HEK293T (cell line): ENCODE measurements at regions not wholly inside any gene's neighbourhood (a gene's known extent, or its start where the extent isn't known, plus 50 kb on each side); places are given as distances from the start of the nearest gene placed in this dataset.

Experiments
- CTCF ChIA-PET: fragments of 350-600 bp; formaldehyde crosslinking; extraction: SDS; loops from one replicate; lab custom pipeline; 2021; ENCODE audit warnings: antibody characterized with exemption, inconsistent platforms; lab: Yijun Ruan, JAX
- POLR2A ChIA-PET: fragments of 350-600 bp; formaldehyde crosslinking; extraction: SDS; loops from one replicate; lab custom pipeline; 2020; ENCODE audit warnings: antibody characterized with exemption, inconsistent platforms; lab: Yijun Ruan, JAX
- DNase-seq: peaks from one replicate; pipeline ENCODE4 v3.0.0; 2012; ENCODE audit warnings: mixed read lengths; ENCODE audit errors: extremely low spot score
- ARNT ChIP-seq: fragments of 450-650 bp; IDR thresholded peaks from 2 replicates; pipeline ENCODE4 v1.6.1; 2017; ENCODE audit warnings: mild to moderate bottlenecking
- BHLHE40 ChIP-seq: fragments of 450-650 bp; IDR thresholded peaks from 2 replicates; pipeline ENCODE4 v1.6.1; 2016; ENCODE audit warnings: mild to moderate bottlenecking, moderate library complexity, borderline replicate concordance
- CTBP1 ChIP-seq: fragments of 450-650 bp; IDR thresholded peaks from 2 replicates; pipeline ENCODE4 v1.6.1; 2016; ENCODE audit warnings: borderline replicate concordance
- ELF4 ChIP-seq: fragments of 450-650 bp; IDR thresholded peaks from 2 replicates; pipeline ENCODE4 v1.6.1; 2017; ENCODE audit warnings: antibody characterized with exemption
- FOXA1 ChIP-seq: fragments of 450-650 bp; IDR thresholded peaks from 2 replicates; pipeline ENCODE4 v1.6.1; 2016; ENCODE audit warnings: mild to moderate bottlenecking
- FOXK2 ChIP-seq: fragments of 450-650 bp; IDR thresholded peaks from 2 replicates; pipeline ENCODE4 v1.6.1; 2016; ENCODE audit warnings: mild to moderate bottlenecking
- FOXM1 ChIP-seq: fragments of 450-650 bp; IDR thresholded peaks from 2 replicates; pipeline ENCODE4 v1.6.1; 2017; ENCODE audit warnings: mild to moderate bottlenecking, borderline replicate concordance
- HDGF ChIP-seq: fragments of 450-650 bp; IDR thresholded peaks from 2 replicates; pipeline ENCODE4 v1.6.1; 2017; ENCODE audit warnings: antibody characterized with exemption, borderline replicate concordance
- L3MBTL2 ChIP-seq: fragments of 450-650 bp; conservative IDR thresholded peaks from 2 replicates; pipeline ENCODE4 v1.6.1; 2016; ENCODE audit warnings: mild to moderate bottlenecking
- LEF1 ChIP-seq: fragments of 450-650 bp; IDR thresholded peaks from 2 replicates; pipeline ENCODE4 v1.6.1; 2017; ENCODE audit warnings: mild to moderate bottlenecking, borderline replicate concordance
- NFRKB ChIP-seq: fragments of 450-650 bp; IDR thresholded peaks from 2 replicates; pipeline ENCODE4 v1.6.1; 2016; ENCODE audit warnings: mild to moderate bottlenecking, moderate library complexity
- SP1 ChIP-seq: fragments of 450-650 bp; IDR thresholded peaks from 2 replicates; pipeline ENCODE4 v1.6.1; 2017
- SUZ12 ChIP-seq: fragments of 450-650 bp; IDR thresholded peaks from 2 replicates; pipeline ENCODE4 v1.6.1; 2016; ENCODE audit warnings: mild to moderate bottlenecking
- TARDBP ChIP-seq: fragments of 450-650 bp; IDR thresholded peaks from 2 replicates; pipeline ENCODE4 v1.6.1; 2016
- ZNF384 ChIP-seq: fragments of 450-650 bp; IDR thresholded peaks from 2 replicates; pipeline ENCODE4 v1.6.1; 2016
- TF ChIP-seq, protein P1 (sequence below): fragments of 450-650 bp; IDR thresholded peaks from 2 replicates; pipeline ENCODE4 v1.6.1; 2016

DNA sequence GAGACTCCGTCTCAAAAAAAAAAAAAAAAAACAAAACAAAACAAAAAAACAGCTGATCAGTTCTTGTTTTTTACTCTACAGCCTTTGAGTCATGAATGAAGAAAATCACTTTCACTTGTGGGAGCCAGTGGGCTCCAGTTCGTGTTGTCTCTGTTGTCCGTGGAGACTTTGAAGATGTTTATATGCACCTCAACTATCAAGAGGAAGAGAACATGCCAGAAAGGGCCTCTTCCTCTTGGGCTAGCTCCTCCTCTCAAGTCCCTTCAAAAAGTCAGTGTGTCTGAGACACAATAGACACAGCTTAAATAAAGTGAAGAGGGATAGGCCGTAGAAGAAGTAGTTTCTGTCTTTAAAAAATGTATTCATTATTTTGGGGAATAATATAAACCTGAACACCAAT lies 182.7 kb downstream of the KDR start:
- DNase-seq = no peak

DNA sequence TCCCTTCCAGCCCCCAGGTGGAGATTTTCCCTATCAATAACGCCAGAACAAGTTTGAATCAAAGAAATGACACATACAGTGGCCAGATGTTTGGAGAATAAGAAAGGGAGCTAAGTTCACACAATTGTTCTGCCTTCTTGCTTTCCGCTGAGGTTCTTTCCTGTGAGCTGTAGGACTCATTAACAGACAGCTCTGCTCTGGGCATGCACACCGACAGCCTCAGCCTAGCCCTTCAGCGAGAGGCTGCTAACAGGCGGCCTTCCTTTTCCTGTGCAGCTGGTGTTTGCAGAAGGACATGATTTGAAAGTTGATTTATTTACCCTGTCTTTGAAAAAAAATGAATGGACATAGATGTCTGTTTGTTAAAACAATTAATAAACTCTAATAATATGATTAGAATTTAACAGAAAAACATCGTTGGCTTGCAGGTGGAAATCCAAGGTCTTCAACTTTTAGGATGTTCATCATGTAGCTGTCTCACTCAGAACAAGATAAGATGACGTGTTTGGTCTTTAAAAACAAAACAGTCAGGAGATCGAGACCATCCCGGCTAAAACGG lies 183.3 kb downstream of the KDR start:
- no peak for TF ChIP-seq ZNF384
- TF ChIP-seq, protein P1, sequence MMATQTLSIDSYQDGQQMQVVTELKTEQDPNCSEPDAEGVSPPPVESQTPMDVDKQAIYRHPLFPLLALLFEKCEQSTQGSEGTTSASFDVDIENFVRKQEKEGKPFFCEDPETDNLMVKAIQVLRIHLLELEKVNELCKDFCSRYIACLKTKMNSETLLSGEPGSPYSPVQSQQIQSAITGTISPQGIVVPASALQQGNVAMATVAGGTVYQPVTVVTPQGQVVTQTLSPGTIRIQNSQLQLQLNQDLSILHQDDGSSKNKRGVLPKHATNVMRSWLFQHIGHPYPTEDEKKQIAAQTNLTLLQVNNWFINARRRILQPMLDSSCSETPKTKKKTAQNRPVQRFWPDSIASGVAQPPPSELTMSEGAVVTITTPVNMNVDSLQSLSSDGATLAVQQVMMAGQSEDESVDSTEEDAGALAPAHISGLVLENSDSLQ = no peak
- no peak for TF ChIP-seq LEF1
- ChIA-PET CTCF (no interaction called here), POLR2A (no interaction called here)
- no peak for DNase-seq

More for the DNA sequence above, 182.7 kb downstream of the KDR start:
- POLR2A ChIA-PET = no interaction called here
- CTCF ChIA-PET = no interaction called here
- TF ChIP-seq FOXA1 = no peak
- TF ChIP-seq FOXK2 = no peak
- no peak for TF ChIP-seq HDGF
- TF ChIP-seq CTBP1 = no peak
- TF ChIP-seq SP1 = no peak
- no peak for TF ChIP-seq ZNF384

DNA sequence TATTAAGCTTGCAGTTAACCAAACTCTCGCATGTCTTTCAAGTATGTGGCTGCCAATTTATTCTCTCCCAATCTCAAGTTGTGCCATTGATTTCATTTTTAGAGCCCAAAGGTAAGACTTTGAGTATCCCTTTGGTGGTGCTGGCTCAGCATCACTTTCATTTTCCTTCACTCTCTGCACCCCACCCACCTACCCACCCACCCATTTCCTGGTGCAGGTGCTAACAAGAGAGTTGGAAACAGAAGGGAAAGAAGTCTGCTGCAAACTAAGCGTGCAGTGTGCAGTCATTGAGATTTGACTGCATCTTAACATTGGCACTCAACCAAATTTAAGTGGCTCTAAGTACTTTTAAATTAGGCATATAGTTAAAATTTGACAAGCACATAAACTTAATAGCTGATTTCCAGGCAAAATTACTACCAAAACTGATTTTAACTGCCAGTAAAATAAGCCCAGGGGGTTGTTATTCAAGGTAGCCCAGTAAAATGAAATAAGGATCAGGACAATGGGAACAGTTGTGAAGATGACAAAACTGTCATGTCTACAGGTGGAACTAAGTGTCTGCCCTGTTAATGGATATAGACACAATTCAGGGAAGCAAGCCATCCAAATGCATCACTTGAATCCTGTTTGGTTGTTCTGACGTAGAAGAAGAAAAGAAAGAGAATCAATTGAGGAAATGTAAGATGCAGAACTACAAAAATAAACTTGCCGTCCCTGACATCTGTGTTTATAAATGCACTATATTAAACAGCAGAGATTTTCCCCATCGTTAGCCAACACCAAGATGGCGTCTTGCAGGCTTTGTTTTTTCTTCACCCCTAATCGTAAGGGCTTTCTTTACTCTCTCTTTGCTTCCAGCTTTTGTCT lies 184.2 kb downstream of the KDR start:
- DNase-seq = no peak
- POLR2A ChIA-PET = no interaction called here
- CTCF ChIA-PET = no interaction called here
- no peak for TF ChIP-seq L3MBTL2
- no peak for TF ChIP-seq BHLHE40
- TF ChIP-seq FOXA1 = no peak
- TF ChIP-seq SP1 = no peak

DNA sequence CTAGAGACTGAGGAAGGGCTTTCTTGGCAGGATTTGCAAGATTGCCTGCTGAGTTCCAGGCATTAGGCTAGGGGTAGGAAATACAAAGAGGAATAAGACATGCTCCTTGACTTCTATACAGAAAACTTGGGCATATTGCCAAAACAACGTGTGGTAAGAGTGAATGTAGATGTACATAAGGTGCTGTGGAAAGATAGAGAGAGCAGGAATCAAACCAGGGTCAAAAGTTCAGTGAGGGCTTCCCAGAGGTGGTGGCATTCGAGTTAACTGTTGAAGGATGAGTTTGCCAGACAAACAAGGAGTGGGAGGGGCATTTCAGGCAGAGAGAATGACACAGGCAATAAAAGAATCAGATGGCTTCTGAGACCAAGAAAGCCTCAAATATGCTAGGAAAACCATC lies 187.9 kb downstream of the KDR start:
- POLR2A ChIA-PET = interaction anchor here (0.6 kb wide), 1 partner anchor 344 kb away, joined by 5 read pairs; no protein-coding TSS in a partner anchor
- DNase-seq = no peak
- no peak for TF ChIP-seq FOXK2
- TF ChIP-seq FOXM1 = no peak
- TF ChIP-seq BHLHE40 = no peak
- TF ChIP-seq TARDBP = no peak
- TF ChIP-seq ELF4 = no peak
- TF ChIP-seq SUZ12 = no peak
- no peak for TF ChIP-seq CTBP1
- TF ChIP-seq ARNT = no peak
- TF ChIP-seq, protein P1 = no peak
- TF ChIP-seq LEF1 = no peak
- TF ChIP-seq FOXA1 = no peak
- TF ChIP-seq NFRKB = no peak
- TF ChIP-seq ZNF384 = no peak
- TF ChIP-seq L3MBTL2 = no peak
- no peak for TF ChIP-seq SP1
- TF ChIP-seq HDGF = no peak
- CTCF ChIA-PET = no interaction called here

DNA sequence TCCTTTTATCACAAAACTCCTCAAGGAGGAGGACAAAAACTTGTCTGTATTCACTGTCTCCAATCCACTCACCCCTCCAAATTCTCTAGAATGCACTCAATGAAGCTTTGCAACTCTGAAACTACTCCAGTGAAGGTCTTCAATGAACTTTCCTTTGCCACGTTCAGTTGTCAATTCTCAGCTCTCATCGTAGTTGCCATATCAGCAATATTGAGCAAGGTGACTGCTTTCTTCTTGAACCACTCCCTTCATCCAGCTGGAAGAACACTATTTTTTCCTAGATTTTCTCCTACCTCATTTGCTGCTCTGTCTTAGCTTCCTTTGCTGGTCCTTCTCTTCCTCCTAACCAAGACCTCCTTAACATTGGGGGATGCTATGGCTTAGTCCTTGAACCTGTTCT lies 191.8 kb downstream of the KDR start:
- DNase-seq = no peak
- CTCF ChIA-PET = interaction anchor here (0.5 kb wide), 1 partner anchor 14 kb away, joined by 3 read pairs; no protein-coding TSS in a partner anchor

DNA sequence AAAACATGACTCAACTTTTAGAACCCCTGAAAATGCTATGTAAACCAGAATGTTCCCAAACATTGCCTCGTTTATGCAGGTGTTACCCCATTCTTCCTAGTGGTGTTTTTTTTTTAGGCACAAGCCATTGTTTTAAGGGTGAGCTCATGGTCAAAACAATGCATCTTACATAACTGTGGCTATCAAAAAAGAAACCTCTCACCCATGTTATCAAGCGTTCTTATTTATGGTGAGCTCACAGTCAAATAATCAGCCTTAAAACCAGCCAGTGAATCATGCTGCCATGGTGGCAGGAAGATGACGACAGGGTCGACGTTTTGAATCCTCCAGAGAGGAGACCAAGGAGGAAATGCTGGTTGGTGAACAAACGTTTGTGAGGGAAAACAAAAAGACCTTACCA lies 195.2 kb downstream of the KDR start:
- CTCF ChIA-PET = no interaction called here
- TF ChIP-seq L3MBTL2 (no peak), ARNT (no peak), FOXK2 (no peak), TARDBP (no peak), ZNF384 (no peak), SUZ12 (no peak), BHLHE40 (no peak), SP1 (no peak), ELF4 (no peak), FOXM1 (no peak), CTBP1 (no peak), FOXA1 (no peak), LEF1 (no peak), HDGF (no peak), NFRKB (no peak)
- TF ChIP-seq, protein P1 = no peak
- POLR2A ChIA-PET = no interaction called here
- DNase-seq = no peak

More for the DNA sequence above, 191.8 kb downstream of the KDR start:
- no peak for TF ChIP-seq BHLHE40
- TF ChIP-seq FOXA1 = no peak
- TF ChIP-seq L3MBTL2 = no peak
- TF ChIP-seq ELF4 = no peak
- TF ChIP-seq LEF1 = no peak
- TF ChIP-seq HDGF = no peak
- no peak for TF ChIP-seq FOXK2
- POLR2A ChIA-PET = no interaction called here

DNA sequence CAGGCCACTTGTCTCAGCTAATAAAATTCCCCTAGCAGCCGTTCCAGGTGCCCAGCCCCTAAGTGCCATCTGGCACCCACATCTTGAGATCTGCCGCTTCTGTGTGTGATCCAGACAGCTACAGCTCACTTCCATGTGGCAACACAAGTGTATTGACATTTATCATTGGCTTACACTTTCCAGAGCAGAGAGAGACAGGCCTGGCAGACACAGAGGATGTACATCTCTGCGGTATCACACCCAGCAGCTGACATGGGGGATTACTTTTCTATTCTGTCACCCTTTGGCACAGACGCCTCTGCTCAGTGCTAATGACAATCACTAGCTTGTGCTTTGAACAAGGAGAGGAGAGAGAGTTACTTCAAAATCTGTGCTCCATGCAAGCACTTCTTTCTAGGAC lies 195.9 kb downstream of the KDR start:
- CTCF ChIA-PET = no interaction called here
- POLR2A ChIA-PET = no interaction called here
- no peak for TF ChIP-seq FOXM1
- TF ChIP-seq ARNT = no peak
- TF ChIP-seq FOXA1 = no peak
- no peak for TF ChIP-seq HDGF
- no peak for TF ChIP-seq FOXK2
- no peak for TF ChIP-seq ZNF384
- TF ChIP-seq TARDBP = no peak
- no peak for TF ChIP-seq NFRKB
- TF ChIP-seq, protein P1 = no peak
- TF ChIP-seq ELF4 = no peak
- no peak for TF ChIP-seq CTBP1
- no peak for DNase-seq
